Tibial nerve (tissue), 4 donors: ENCODE measurements at regions not wholly inside any gene's neighbourhood (a gene's known extent, or its start where the extent isn't known, plus 50 kb on each side); places are given as distances from the start of the nearest gene placed in this dataset.

Experiments
- CTCF ChIP-seq, 5 experiments: fragments of 200-600 bp in 3 of 5; fragments of 450-650 bp in 2 of 5; sonication (generic) in 3 of 5; IDR thresholded peaks; one replicate each; pipeline ENCODE4 v1.5.1; 2016 to 2019; ENCODE audit warnings: antibody characterized with exemption in 5 of 5, mild to moderate bottlenecking in 3 of 5, moderate library complexity in 2 of 5
- EP300 ChIP-seq, 2 donors: sonication (generic); formaldehyde crosslinking; IDR thresholded peaks; one replicate each; pipeline ENCODE4 v1.6.1; 2017; ENCODE audit warnings: antibody characterized with exemption in 2 of 2, mild to moderate bottlenecking in 1 of 2
- POLR2A ChIP-seq, 2 donors: fragments of 450-650 bp; IDR thresholded peaks; one replicate each; pipeline ENCODE4 v1.6.1; 2017; ENCODE audit warnings: antibody characterized with exemption in 2 of 2, mild to moderate bottlenecking in 2 of 2, moderate library complexity in 2 of 2

- TF ChIP-seq CTCF (IDR thresholded peaks at IDR 0.05) (no peak), POLR2A (IDR thresholded peaks at IDR 0.05) (no peak), EP300 (IDR thresholded peaks at IDR 0.05) (peak in 1 of 2 donors; percentile 48)
Observed at GRCh38 chr13:21986602-21987001, 315.7 kb downstream of the FGF9 start.
